Fibroblast of lung (primary cell): ENCODE measurements at regions not wholly inside any gene's neighbourhood (a gene's known extent, or its start where the extent isn't known, plus 50 kb on each side); places are given as distances from the start of the nearest gene placed in this dataset.

Experiments
- DNase-seq, 2 donors: peaks; one replicate each; pipeline versions ENCODE4 v3.0.0 to v3.0.0-alpha.2; 2010; ENCODE audit warnings: low read depth in 2 of 2
- H2AFZ ChIP-seq: 2 replicates; pipeline ENCODE4 v1.5.1; 2012; ENCODE audit warnings: low read length, control low read depth, inconsistent platforms
- H3K27ac ChIP-seq: 2 replicates; pipeline ENCODE4 v1.5.1; 2011; ENCODE audit warnings: low read length, control low read depth; ENCODE audit not compliant: insufficient read depth
- H3K27me3 ChIP-seq: 2 replicates; pipeline ENCODE4 v1.5.1; 2011; ENCODE audit warnings: mild to moderate bottlenecking, low read length; ENCODE audit not compliant: control insufficient read depth, insufficient read depth
- H3K36me3 ChIP-seq: 2 replicates; pipeline ENCODE4 v1.5.1; 2011; ENCODE audit warnings: low read length; ENCODE audit not compliant: control insufficient read depth, insufficient read depth
- H3K4me1 ChIP-seq: 2 replicates; pipeline ENCODE4 v1.5.1; 2011; ENCODE audit warnings: low read length; ENCODE audit not compliant: control insufficient read depth, insufficient read depth; ENCODE audit errors: extremely low read depth
- H3K4me2 ChIP-seq: 2 replicates; pipeline ENCODE4 v1.5.1; 2011; ENCODE audit warnings: low read length, control low read depth; ENCODE audit not compliant: insufficient read depth; ENCODE audit errors: extremely low read depth
- H3K4me3 ChIP-seq, 4 experiments: fragments of 200-600 bp in 1 of 4; sonication (generic) in 1 of 4; replicated peaks in 1 of 4; 2 replicates each; pipeline ENCODE4 v1.5.1; 2011 to 2016; ENCODE audit warnings: low read length in 4 of 4, low read depth in 3 of 4, mild to moderate bottlenecking in 3 of 4, control low read depth in 2 of 4, inconsistent platforms in 1 of 4, mixed read lengths in 1 of 4; ENCODE audit not compliant: insufficient read depth in 1 of 4; ENCODE audit errors: control extremely low read depth in 1 of 4
- H3K79me2 ChIP-seq: 2 replicates; pipeline ENCODE4 v1.5.1; 2012; ENCODE audit warnings: mild to moderate bottlenecking, low read length, inconsistent platforms; ENCODE audit not compliant: control insufficient read depth, insufficient read depth
- H3K9ac ChIP-seq: 2 replicates; pipeline ENCODE4 v1.5.1; 2011; ENCODE audit warnings: mild to moderate bottlenecking, low read length, control low read depth; ENCODE audit not compliant: insufficient read depth
- H3K9me3 ChIP-seq: 2 replicates; pipeline ENCODE4 v1.5.1; 2012; ENCODE audit warnings: low read depth, low read length; ENCODE audit not compliant: control insufficient read depth, insufficient read depth
- H4K20me1 ChIP-seq: 2 replicates; pipeline ENCODE4 v1.5.1; 2011; ENCODE audit warnings: low read length; ENCODE audit not compliant: control insufficient read depth, insufficient read depth; ENCODE audit errors: extremely low read depth
- EZH2 ChIP-seq: IDR thresholded peaks from 2 replicates; pipeline ENCODE4 v1.5.1; 2012; ENCODE audit warnings: low read length, control low read depth, mild to moderate bottlenecking; ENCODE audit errors: missing control alignments
- TF ChIP-seq, protein P1 (sequence below), 2 donors: IDR thresholded peaks in 1 of 2; conservative IDR thresholded peaks in 1 of 2; 1 replicate in 1 of 2; 2 replicates in 1 of 2; pipeline ENCODE4 v1.5.1; 2011 to 2012; ENCODE audit warnings: low read length in 2 of 2, control low read depth in 1 of 2, inconsistent platforms in 1 of 2, low read depth in 1 of 2, mild to moderate bottlenecking in 1 of 2

DNA sequence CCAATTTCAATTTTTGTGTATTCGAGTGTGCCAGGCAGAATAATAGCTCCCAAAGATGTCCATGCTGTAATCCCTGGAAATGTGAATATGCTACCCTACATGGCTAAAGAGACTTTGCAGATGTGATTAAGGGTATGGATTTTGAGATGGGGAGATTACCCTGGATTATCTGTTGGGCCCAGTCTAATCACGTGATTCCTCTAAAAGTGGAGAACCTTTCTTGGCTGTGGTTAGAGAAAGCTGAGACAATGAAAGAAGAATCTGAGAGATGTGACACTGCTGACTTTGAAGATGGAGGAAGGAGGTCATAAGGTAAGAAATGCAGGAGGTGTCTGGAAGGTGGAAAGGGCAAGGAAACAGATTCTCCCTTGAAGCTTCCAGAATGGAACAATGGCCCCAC is 503.5 kb upstream of the PITX2 start:
- Histone ChIP-seq H2AFZ (no peak overlapping the region), H3K9ac (no peak overlapping the region), H3K36me3 (no peaks in the 10 kb centered on the region), H3K79me2 (no peaks in the 10 kb centered on the region), H4K20me1 (no peaks in the 10 kb centered on the region), H3K4me1 (no peaks in the 10 kb centered on the region), H3K27me3 (no peaks in the 10 kb centered on the region), H3K9me3 (no peaks in the 10 kb centered on the region), H3K4me2 (no peak overlapping the region), H3K4me3 (no peak overlapping the region), H3K27ac (no peak overlapping the region)
- TF ChIP-seq EZH2 = no peak
- TF ChIP-seq, protein P1, sequence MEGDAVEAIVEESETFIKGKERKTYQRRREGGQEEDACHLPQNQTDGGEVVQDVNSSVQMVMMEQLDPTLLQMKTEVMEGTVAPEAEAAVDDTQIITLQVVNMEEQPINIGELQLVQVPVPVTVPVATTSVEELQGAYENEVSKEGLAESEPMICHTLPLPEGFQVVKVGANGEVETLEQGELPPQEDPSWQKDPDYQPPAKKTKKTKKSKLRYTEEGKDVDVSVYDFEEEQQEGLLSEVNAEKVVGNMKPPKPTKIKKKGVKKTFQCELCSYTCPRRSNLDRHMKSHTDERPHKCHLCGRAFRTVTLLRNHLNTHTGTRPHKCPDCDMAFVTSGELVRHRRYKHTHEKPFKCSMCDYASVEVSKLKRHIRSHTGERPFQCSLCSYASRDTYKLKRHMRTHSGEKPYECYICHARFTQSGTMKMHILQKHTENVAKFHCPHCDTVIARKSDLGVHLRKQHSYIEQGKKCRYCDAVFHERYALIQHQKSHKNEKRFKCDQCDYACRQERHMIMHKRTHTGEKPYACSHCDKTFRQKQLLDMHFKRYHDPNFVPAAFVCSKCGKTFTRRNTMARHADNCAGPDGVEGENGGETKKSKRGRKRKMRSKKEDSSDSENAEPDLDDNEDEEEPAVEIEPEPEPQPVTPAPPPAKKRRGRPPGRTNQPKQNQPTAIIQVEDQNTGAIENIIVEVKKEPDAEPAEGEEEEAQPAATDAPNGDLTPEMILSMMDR (conservative IDR thresholded peaks at IDR 0.05 in 1 of 2, IDR thresholded peaks at IDR 0.05 in 1 of 2; ENCODE audit: low read depth in 1 of 2, low read length in 2 of 2) = no peak
- no peak for DNase-seq

DNA sequence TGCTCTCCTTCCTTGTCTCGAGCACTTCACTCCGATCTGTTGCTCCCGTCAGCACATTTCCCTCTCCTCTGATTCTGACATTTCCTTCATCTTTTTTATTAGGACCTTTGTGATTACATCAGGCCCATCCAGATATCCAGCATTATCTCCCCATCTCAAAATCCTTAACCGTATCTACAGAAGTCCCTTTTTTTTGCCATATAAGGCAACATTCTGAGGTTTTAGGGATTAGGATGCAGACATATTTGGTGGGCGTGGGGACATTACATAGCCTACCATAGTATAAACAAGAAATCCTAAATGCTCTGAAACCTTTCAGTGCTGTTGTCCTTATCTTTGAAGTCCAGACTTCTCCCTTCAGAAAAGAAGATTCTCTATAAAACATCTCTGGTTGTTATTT is 505.0 kb upstream of the PITX2 start:
- Histone ChIP-seq H3K9ac (no peak overlapping the region), H3K36me3 (no peaks in the 10 kb centered on the region), H2AFZ (no peak overlapping the region), H3K27me3 (no peaks in the 10 kb centered on the region), H3K4me1 (no peaks in the 10 kb centered on the region), H3K4me3 (no peak overlapping the region), H3K27ac (no peak overlapping the region), H3K4me2 (no peak overlapping the region), H3K9me3 (no peaks in the 10 kb centered on the region), H4K20me1 (no peaks in the 10 kb centered on the region), H3K79me2 (no peaks in the 10 kb centered on the region)
- TF ChIP-seq EZH2 = no peak
- TF ChIP-seq, protein P1 (conservative IDR thresholded peaks at IDR 0.05 in 1 of 2, IDR thresholded peaks at IDR 0.05 in 1 of 2; ENCODE audit: low read depth in 1 of 2, low read length in 2 of 2) = no peak
- DNase-seq = no peak

DNA sequence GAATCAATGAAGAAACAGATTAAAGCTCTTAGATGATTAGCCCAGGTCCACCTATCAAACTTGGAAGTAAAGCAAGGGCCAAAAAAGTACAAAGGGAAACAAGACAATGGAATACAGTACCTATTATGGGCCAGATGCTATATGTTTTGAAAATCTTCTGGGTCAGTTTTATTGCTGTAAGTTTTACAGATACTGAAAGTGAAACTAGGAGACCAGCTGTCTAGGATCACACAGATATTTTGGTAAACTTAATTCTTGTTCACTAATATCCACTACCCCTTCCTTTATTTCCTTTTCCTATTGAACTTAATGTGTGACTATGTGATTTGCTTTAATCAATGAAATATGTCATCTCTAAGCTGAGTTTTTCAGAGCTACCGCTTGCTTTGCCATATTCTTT is 505.4 kb upstream of the PITX2 start:
- TF ChIP-seq, protein P1 (conservative IDR thresholded peaks at IDR 0.05 in 1 of 2, IDR thresholded peaks at IDR 0.05 in 1 of 2; ENCODE audit: low read depth in 1 of 2, low read length in 2 of 2) = no peak
- no peak overlapping the region for H2AFZ ChIP-seq
- H3K9me3 ChIP-seq = no peaks in the 10 kb centered on the region
- no peaks in the 10 kb centered on the region for H3K36me3 ChIP-seq
- H3K4me1 ChIP-seq = no peaks in the 10 kb centered on the region
- H3K4me2 ChIP-seq = no peak overlapping the region
- no peak overlapping the region for H3K9ac ChIP-seq
- no peak overlapping the region for H3K27ac ChIP-seq
- H3K27me3 ChIP-seq = no peaks in the 10 kb centered on the region
- no peak for DNase-seq
- no peak overlapping the region for H3K4me3 ChIP-seq
- no peaks in the 10 kb centered on the region for H4K20me1 ChIP-seq
- H3K79me2 ChIP-seq = no peaks in the 10 kb centered on the region
